ENCODE measurements at regions not wholly inside any gene's neighbourhood (a gene's known extent, or its start where the extent isn't known, plus 50 kb on each side); places are given as distances from the start of the nearest gene placed in this dataset.

DNA sequence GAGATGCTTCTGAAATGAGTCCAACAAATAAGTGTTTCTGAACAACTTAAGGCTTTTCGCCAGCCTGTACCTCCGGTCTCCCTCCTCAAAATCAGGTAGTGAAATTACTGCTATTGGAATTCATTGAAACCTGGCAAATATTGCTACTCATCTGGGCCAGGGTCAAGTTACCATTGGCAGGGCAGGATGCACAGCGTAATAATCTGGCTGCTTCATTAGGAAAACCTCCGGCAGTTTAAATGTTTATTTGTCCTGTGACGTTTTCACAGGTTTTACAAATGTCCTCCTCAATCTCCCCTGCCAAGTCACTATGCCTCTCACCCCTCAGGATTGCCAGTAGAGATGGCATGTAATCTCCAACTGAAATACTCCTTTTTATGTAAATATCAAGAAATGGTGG lies 92.6 kb upstream of the KDR start:
- H3K4me2 ChIP-seq (ENCODE audit: low read length): no peak overlapping the region
- no peaks in the 10 kb centered on the region for H4K20me1 ChIP-seq (ENCODE audit: control insufficient read depth, insufficient read depth, low read depth, low read length)
- no peaks in the 10 kb centered on the region for H3K27me3 ChIP-seq (ENCODE audit: control insufficient read depth, low read length)
- no peak overlapping the region for H3K27ac ChIP-seq (ENCODE audit: low read depth, low read length)
- no peaks in the 10 kb centered on the region for H3K9me3 ChIP-seq (ENCODE audit: control insufficient read depth, insufficient read depth, low read length)
- no peaks in the 10 kb centered on the region for H3K9me2 ChIP-seq (replicated peaks; ENCODE audit: control insufficient read depth, low read length)
- no peaks in the 10 kb centered on the region for H3K36me3 ChIP-seq (ENCODE audit: control insufficient read depth, low read length)
- TF ChIP-seq EZH2phosphoT487 (IDR thresholded peaks at IDR 0.05; ENCODE audit: borderline replicate concordance, low read length): no peak
- TF ChIP-seq CTCF (IDR thresholded peaks at IDR 0.05; ENCODE audit: low read depth, low read length, poor library complexity, severe bottlenecking): no peak
- H3F3A ChIP-seq (ENCODE audit: control insufficient read depth, insufficient read depth): no peaks in the 10 kb centered on the region
- peaks cover 5% of the 10 kb centered on the region for H3K4me1 ChIP-seq (ENCODE audit: control insufficient read depth, low read length)
- H3K4me3 ChIP-seq (ENCODE audit: low read length): no peak overlapping the region
- no peaks in the 10 kb centered on the region for H3K79me2 ChIP-seq (ENCODE audit: control insufficient read depth, low read length)

GRCh38 chr4:55237839-55238238 lies 108.2 kb upstream of the SRD5A3 start:
- Histone ChIP-seq H3K36me3 (ENCODE audit: control insufficient read depth, low read length) (no peaks in the 10 kb centered on the region), H3K27ac (ENCODE audit: low read depth, low read length) (no peak overlapping the region), H3K9me2 (replicated peaks; ENCODE audit: control insufficient read depth, low read length) (no peaks in the 10 kb centered on the region), H3K79me2 (ENCODE audit: control insufficient read depth, low read length) (no peaks in the 10 kb centered on the region), H3K4me2 (ENCODE audit: low read length) (no peak overlapping the region), H3F3A (ENCODE audit: control insufficient read depth, insufficient read depth) (no peaks in the 10 kb centered on the region), H3K27me3 (ENCODE audit: control insufficient read depth, low read length) (no peaks in the 10 kb centered on the region), H4K20me1 (ENCODE audit: control insufficient read depth, insufficient read depth, low read depth, low read length) (no peaks in the 10 kb centered on the region), H3K4me1 (ENCODE audit: control insufficient read depth, low read length) (no peaks in the 10 kb centered on the region), H3K9me3 (ENCODE audit: control insufficient read depth, insufficient read depth, low read length) (no peaks in the 10 kb centered on the region), H3K4me3 (ENCODE audit: low read length) (no peak overlapping the region)
- TF ChIP-seq CTCF (IDR thresholded peaks at IDR 0.05; ENCODE audit: low read depth, low read length, poor library complexity, severe bottlenecking) (no peak), EZH2phosphoT487 (IDR thresholded peaks at IDR 0.05; ENCODE audit: borderline replicate concordance, low read length) (no peak)

GRCh38 chr4:55238407-55238806 lies 107.6 kb upstream of the SRD5A3 start:
- H3K4me2 ChIP-seq (ENCODE audit: low read length): no peak overlapping the region
- no peaks in the 10 kb centered on the region for H3K4me1 ChIP-seq (ENCODE audit: control insufficient read depth, low read length)
- no peaks in the 10 kb centered on the region for H3K36me3 ChIP-seq (ENCODE audit: control insufficient read depth, low read length)
- H3K27ac ChIP-seq (ENCODE audit: low read depth, low read length): no peak overlapping the region
- no peak overlapping the region for H3K4me3 ChIP-seq (ENCODE audit: low read length)
- no peaks in the 10 kb centered on the region for H3K27me3 ChIP-seq (ENCODE audit: control insufficient read depth, low read length)
- no peaks in the 10 kb centered on the region for H3K9me3 ChIP-seq (ENCODE audit: control insufficient read depth, insufficient read depth, low read length)
- TF ChIP-seq EZH2phosphoT487 (IDR thresholded peaks at IDR 0.05; ENCODE audit: borderline replicate concordance, low read length) (no peak), CTCF (IDR thresholded peaks at IDR 0.05; ENCODE audit: low read depth, low read length, poor library complexity, severe bottlenecking) (no peak)
- no peaks in the 10 kb centered on the region for H4K20me1 ChIP-seq (ENCODE audit: control insufficient read depth, insufficient read depth, low read depth, low read length)
- no peaks in the 10 kb centered on the region for H3F3A ChIP-seq (ENCODE audit: control insufficient read depth, insufficient read depth)
- H3K79me2 ChIP-seq (ENCODE audit: control insufficient read depth, low read length): no peaks in the 10 kb centered on the region
- H3K9me2 ChIP-seq (replicated peaks; ENCODE audit: control insufficient read depth, low read length): no peaks in the 10 kb centered on the region

- Histone ChIP-seq H4K20me1 (ENCODE audit: control insufficient read depth, insufficient read depth, low read depth, low read length) (no peaks in the 10 kb centered on the region), H3K4me3 (ENCODE audit: low read length) (no peak overlapping the region), H3K79me2 (ENCODE audit: control insufficient read depth, low read length) (no peaks in the 10 kb centered on the region), H3K27ac (ENCODE audit: low read depth, low read length) (no peak overlapping the region), H3F3A (ENCODE audit: control insufficient read depth, insufficient read depth) (no peaks in the 10 kb centered on the region), H3K4me2 (ENCODE audit: low read length) (no peak overlapping the region), H3K36me3 (ENCODE audit: control insufficient read depth, low read length) (no peaks in the 10 kb centered on the region), H3K4me1 (ENCODE audit: control insufficient read depth, low read length) (no peaks in the 10 kb centered on the region), H3K27me3 (ENCODE audit: control insufficient read depth, low read length) (no peaks in the 10 kb centered on the region), H3K9me3 (ENCODE audit: control insufficient read depth, insufficient read depth, low read length) (no peaks in the 10 kb centered on the region), H3K9me2 (replicated peaks; ENCODE audit: control insufficient read depth, low read length) (no peaks in the 10 kb centered on the region)
- TF ChIP-seq CTCF (IDR thresholded peaks at IDR 0.05; ENCODE audit: low read depth, low read length, poor library complexity, severe bottlenecking): no peak
- TF ChIP-seq EZH2phosphoT487 (IDR thresholded peaks at IDR 0.05; ENCODE audit: borderline replicate concordance, low read length): no peak
Measured at GRCh38 chr4:55241461-55241860, 104.6 kb upstream of the SRD5A3 start.

Data from DOHH2 (cell line).